IMR-90 (cell line): ENCODE measurements at regions not wholly inside any gene's neighbourhood (a gene's known extent, or its start where the extent isn't known, plus 50 kb on each side); places are given as distances from the start of the nearest gene placed in this dataset.

Source experiments
- ATAC-seq: fragments of 200-7000 bp; cut with Tn5 transposase; 2 replicates; pipeline ENCODE4 v1.9.1; 2020; ENCODE audit warnings: low read depth, mild to moderate bottlenecking, moderate library complexity
- BruUV-seq: library from RNA; stranded (reverse); fragments of 400-500 nt; replicated peaks from 2 replicates; lab custom pipeline; 2021; lab: Mats Ljungman, UMichigan
- CTCF ChIA-PET: fragments of 300-600 bp; formaldehyde crosslinking; extraction: SDS; loops from one replicate; lab custom pipeline; 2021; ENCODE audit warnings: antibody characterized with exemption; lab: Yijun Ruan, JAX
- POLR2A ChIA-PET: fragments of 300-600 bp; sonication (Branson Sonifier 250); formaldehyde crosslinking; loops from one replicate; lab custom pipeline; 2022; ENCODE audit warnings: antibody characterized with exemption; ENCODE audit not compliant: unreplicated experiment; lab: Charles Lee
- DNase-seq: peaks from one replicate; pipeline ENCODE4 v3.0.0; 2013
- H2AFZ ChIP-seq: replicated peaks from 2 replicates; pipeline ENCODE3; 2013; ENCODE audit warnings: low read length, mild to moderate bottlenecking; ENCODE audit not compliant: poor library complexity
- H2AK5ac ChIP-seq: 2 replicates; pipeline ENCODE4 v1.6.1; 2013; ENCODE audit warnings: low read depth, low read length, inconsistent platforms
- H2AK9ac ChIP-seq: replicated peaks from 2 replicates; pipeline ENCODE3; 2013; ENCODE audit warnings: mild to moderate bottlenecking, low read depth, low read length, moderate library complexity; ENCODE audit not compliant: poor library complexity
- H2BK120ac ChIP-seq: 2 replicates; pipeline ENCODE4 v1.6.1; 2013; ENCODE audit warnings: low read depth, low read length, inconsistent platforms
- H2BK15ac ChIP-seq: 3 replicates; pipeline ENCODE4 v1.6.1; 2013; ENCODE audit warnings: low read depth, low read length, inconsistent platforms
- H2BK20ac ChIP-seq: 2 replicates; pipeline ENCODE4 v1.6.1; 2013; ENCODE audit warnings: low read depth, mild to moderate bottlenecking, inconsistent platforms, low read length, moderate library complexity
- H2BK5ac ChIP-seq: 2 replicates; pipeline ENCODE4 v1.6.1; 2013; ENCODE audit warnings: mild to moderate bottlenecking, low read depth, low read length, inconsistent platforms; ENCODE audit not compliant: poor library complexity, severe bottlenecking
- H3K14ac ChIP-seq: replicated peaks from 2 replicates; pipeline ENCODE4 v1.6.1; 2013; ENCODE audit warnings: low read depth, low read length, inconsistent platforms
- H3K18ac ChIP-seq: 2 replicates; pipeline ENCODE4 v1.6.1; 2013; ENCODE audit warnings: low read depth, low read length, control low read depth
- H3K23ac ChIP-seq: 2 replicates; pipeline ENCODE4 v1.6.1; 2013; ENCODE audit warnings: low read depth, low read length, inconsistent platforms
- H3K27ac ChIP-seq: 2 replicates; pipeline ENCODE4 v1.5.1; 2013; ENCODE audit warnings: mild to moderate bottlenecking, control low read depth, low read length; ENCODE audit not compliant: insufficient read depth
- H3K27me3 ChIP-seq: 2 replicates; pipeline ENCODE4 v1.6.1; 2013; ENCODE audit warnings: low read length; ENCODE audit not compliant: control insufficient read depth, insufficient read depth
- H3K36me3 ChIP-seq: 2 replicates; pipeline ENCODE4 v1.6.1; 2013; ENCODE audit warnings: low read length, mixed read lengths; ENCODE audit not compliant: control insufficient read depth, insufficient read depth
- H3K4ac ChIP-seq: 2 replicates; pipeline ENCODE4 v1.6.1; 2013; ENCODE audit warnings: low read depth, low read length, inconsistent platforms
- H3K4me1 ChIP-seq: 2 replicates; pipeline ENCODE4 v1.6.1; 2013; ENCODE audit warnings: low read length, mixed read lengths; ENCODE audit not compliant: control insufficient read depth, insufficient read depth
- H3K4me2 ChIP-seq: 2 replicates; pipeline ENCODE4 v1.6.1; 2013; ENCODE audit warnings: low read depth, mild to moderate bottlenecking, control low read depth, low read length, moderate library complexity
- H3K4me3 ChIP-seq: 2 replicates; pipeline ENCODE4 v1.5.1; 2013; ENCODE audit warnings: low read depth, mild to moderate bottlenecking, control low read depth, low read length, moderate library complexity; ENCODE audit not compliant: insufficient read depth
- H3K56ac ChIP-seq: 2 replicates; pipeline ENCODE4 v1.6.1; 2013; ENCODE audit warnings: low read length, inconsistent platforms; ENCODE audit not compliant: insufficient read depth; ENCODE audit errors: extremely low read depth
- H3K79me1 ChIP-seq, 2 experiments: 2 replicates each; pipeline ENCODE4 v1.6.1; 2013; ENCODE audit warnings: low read length in 2 of 2, inconsistent platforms in 1 of 2, low read depth in 1 of 2
- H3K9ac ChIP-seq: 2 replicates; pipeline ENCODE4 v1.6.1; 2013; ENCODE audit warnings: low read depth, low read length, control low read depth
- H3K9me1 ChIP-seq: 2 replicates; pipeline ENCODE4 v1.6.1; 2013; ENCODE audit warnings: low read length, inconsistent platforms; ENCODE audit not compliant: insufficient read depth
- H3K9me3 ChIP-seq: 2 replicates; pipeline ENCODE4 v1.6.1; 2013; ENCODE audit warnings: low read length; ENCODE audit not compliant: control insufficient read depth, insufficient read depth
- H4K20me1 ChIP-seq: 2 replicates; pipeline ENCODE4 v1.6.1; 2013; ENCODE audit warnings: low read length, inconsistent platforms; ENCODE audit not compliant: insufficient read depth
- H4K5ac ChIP-seq: 2 replicates; pipeline ENCODE4 v1.6.1; 2013; ENCODE audit warnings: mild to moderate bottlenecking, low read depth, low read length, control low read depth
- H4K8ac ChIP-seq, 2 experiments: 2 replicates each; pipeline ENCODE4 v1.6.1; 2013; ENCODE audit warnings: low read depth in 2 of 2, low read length in 2 of 2, control low read depth in 1 of 2, inconsistent platforms in 1 of 2
- H4K91ac ChIP-seq: 2 replicates; pipeline ENCODE4 v1.6.1; 2013; ENCODE audit warnings: low read depth, low read length, inconsistent platforms; ENCODE audit not compliant: insufficient read depth
- CEBPB ChIP-seq: IDR thresholded peaks from 2 replicates; pipeline ENCODE4 v1.6.1; 2012; ENCODE audit warnings: low read depth, low read length, improper control_type of control experiment
- CTCF ChIP-seq: conservative IDR thresholded peaks from 2 replicates; pipeline ENCODE4 v1.5.1; 2012; ENCODE audit warnings: mild to moderate bottlenecking, low read depth, low read length, improper control_type of control experiment
- FOS ChIP-seq: fragments of 150-350 bp; IDR thresholded peaks from 2 replicates; pipeline ENCODE4 v1.6.1; 2016; ENCODE audit warnings: low read depth, low read length
- NFE2L2 ChIP-seq: fragments of 150-350 bp; IDR thresholded peaks from 2 replicates; pipeline ENCODE4 v1.6.1; 2016; ENCODE audit warnings: low read depth, mild to moderate bottlenecking, low read length
- RAD21 ChIP-seq: IDR thresholded peaks from 2 replicates; pipeline ENCODE4 v1.6.1; 2012; ENCODE audit warnings: low read length, improper control_type of control experiment
- RCOR1 ChIP-seq: IDR thresholded peaks from 2 replicates; pipeline ENCODE4 v1.6.1; 2012; ENCODE audit warnings: mild to moderate bottlenecking, low read length, improper control_type of control experiment; ENCODE audit not compliant: insufficient replicate concordance
- RFX5 ChIP-seq: IDR thresholded peaks from 2 replicates; pipeline ENCODE4 v1.8.0; 2012; ENCODE audit warnings: low read depth, mild to moderate bottlenecking, low read length, moderate library complexity
- SMC3 ChIP-seq: fragments of 150-350 bp; IDR thresholded peaks from 2 replicates; pipeline ENCODE4 v1.6.1; 2016; ENCODE audit warnings: low read depth, mild to moderate bottlenecking, antibody characterized with exemption, low read length, moderate library complexity
- WGBS, 2 experiments: methylation state at CpG; one replicate each; pipeline versions ENCODE4 v1.1.5 to v1.1.7; 2013; ENCODE audit warnings: missing lambda C conversion rate in 2 of 2; ENCODE audit not compliant: insufficient read length in 1 of 2; ENCODE audit errors: extremely low coverage in 2 of 2; 5-methylcytosine and 5-hydroxymethylcytosine counted together
- dilution Hi-C: fragments of 300-500 bp; cut with HindIII; formaldehyde crosslinking; loops from one replicate; pipeline ENCODE4 v1.14.3; 2018; ENCODE audit warnings: low sequenced_read_pairs; ENCODE audit not compliant: unreplicated experiment
- in situ Hi-C: fragments of 300-500 bp; cut with MboI; formaldehyde crosslinking; loops from 3 replicates; pipeline ENCODE4 v1.14.3; 2019; ENCODE audit warnings: low sequenced_read_pairs, inconsistent platforms, mixed read lengths
- intact Hi-C: fragments of 100-400 bp; cut with micrococcal nuclease; formaldehyde crosslinking; loops from 2 replicates; pipeline ENCODE4 v1.10.0; 2022

GRCh38 chr2:41878716-41879234 lies 169.0 kb upstream of the PKDCC start:
- H3K27me3 ChIP-seq, result peaks cover 4% of the 10 kb centered on the region; the same call in 1 of the 2 replicates
- H3K36me3 ChIP-seq, result no peaks in the 10 kb centered on the region
- no peak overlapping the region for H2AFZ ChIP-seq
- ATAC-seq (no peak), DNase-seq (no peak)
- no peak overlapping the region for H3K56ac ChIP-seq
- 17% methylated on average over 1 of the region's 11 CpGs; no CpG with 5 or more reads in 1 of the 2 experiments for WGBS, 2 experiments
- dilution Hi-C loops, result loop anchor here (25.0 kb wide), 1 partner anchor 209 kb away; no protein-coding TSS in a partner anchor
- no peaks in the 10 kb centered on the region for H3K79me1 ChIP-seq
- no peak overlapping the region for H2BK120ac ChIP-seq
- in situ Hi-C loops, result no loop called here
- H4K91ac ChIP-seq, result no peak overlapping the region
- no peak overlapping the region for H3K4me2 ChIP-seq
- no peak overlapping the region for H3K9ac ChIP-seq
- no peak overlapping the region for H3K23ac ChIP-seq
- H3K4ac ChIP-seq, result no peak overlapping the region
- no peak overlapping the region for H2BK15ac ChIP-seq
- no peaks in the 10 kb centered on the region; the same call in 1 of the 2 replicates for H3K9me1 ChIP-seq
- H3K14ac ChIP-seq, result no peak overlapping the region
- no peak overlapping the region for H2AK5ac ChIP-seq
- H3K4me3 ChIP-seq, result no peak overlapping the region
- H3K4me1 ChIP-seq, result peaks cover 4% of the 10 kb centered on the region; the same call in 1 of the 2 replicates
- intact Hi-C loops, result no loop called here
- H3K18ac ChIP-seq, result no peak overlapping the region; the same call in 1 of the 2 replicates
- TF ChIP-seq SMC3 (no peak), RAD21 (no peak), FOS (no peak), RCOR1 (no peak), CTCF (no peak), NFE2L2 (no peak), CEBPB (no peak), RFX5 (no peak)
- no peak overlapping the region for H2AK9ac ChIP-seq
- no peak overlapping the region for H2BK5ac ChIP-seq
- H4K20me1 ChIP-seq, result no peaks in the 10 kb centered on the region
- CTCF ChIA-PET, result interaction anchor here (0.6 to 1.2 kb wide), 2 partner anchors 9 to 26 kb away, joined by 3 to 4 read pairs; no protein-coding TSS in a partner anchor
- H4K8ac ChIP-seq, result no peak overlapping the region
- no TSS peak for BruUV-seq
- H2BK20ac ChIP-seq, result no peak overlapping the region
- H3K27ac ChIP-seq, result no peak overlapping the region
- no peaks in the 10 kb centered on the region for H3K9me3 ChIP-seq
- no peak overlapping the region for H4K5ac ChIP-seq
- POLR2A ChIA-PET, result interaction anchor here (0.6 kb wide), 1 partner anchor 20 kb away, joined by 18 read pairs; no protein-coding TSS in a partner anchor
